NCI-H774 (cell line): ENCODE measurements at regions not wholly inside any gene's neighbourhood (a gene's known extent, or its start where the extent isn't known, plus 50 kb on each side); places are given as distances from the start of the nearest gene placed in this dataset.
"Not testable (repeated sequence)": the region's sequence is repeated elsewhere in the genome, so short reads cannot be mapped to it uniquely, and the experiment has no call there.

Experiments
- DNase-seq: peaks from one replicate; lab custom pipeline; 2025; lab: John Stamatoyannopoulos, UW

DNA sequence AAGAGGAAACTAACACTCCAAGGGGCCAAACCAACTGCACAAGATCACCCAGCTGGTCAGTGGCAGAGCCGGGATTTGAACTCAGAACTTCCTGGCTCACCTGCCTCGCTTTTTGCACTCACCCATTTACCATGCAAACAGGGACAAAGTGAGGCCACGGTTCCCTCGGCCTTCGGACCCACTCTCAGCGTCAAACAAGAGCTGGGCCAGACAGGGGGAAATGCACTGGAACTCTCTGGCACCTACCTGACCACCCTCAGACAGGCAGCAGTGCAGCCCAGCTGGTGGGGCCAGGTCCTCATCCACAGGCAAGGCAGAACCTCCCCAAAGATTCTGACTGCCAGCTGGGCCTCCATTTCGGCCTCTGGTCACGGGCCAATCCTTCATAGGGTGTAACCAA, 93.7 kb upstream of the SRSF6 start:
- no peak for DNase-seq

DNA sequence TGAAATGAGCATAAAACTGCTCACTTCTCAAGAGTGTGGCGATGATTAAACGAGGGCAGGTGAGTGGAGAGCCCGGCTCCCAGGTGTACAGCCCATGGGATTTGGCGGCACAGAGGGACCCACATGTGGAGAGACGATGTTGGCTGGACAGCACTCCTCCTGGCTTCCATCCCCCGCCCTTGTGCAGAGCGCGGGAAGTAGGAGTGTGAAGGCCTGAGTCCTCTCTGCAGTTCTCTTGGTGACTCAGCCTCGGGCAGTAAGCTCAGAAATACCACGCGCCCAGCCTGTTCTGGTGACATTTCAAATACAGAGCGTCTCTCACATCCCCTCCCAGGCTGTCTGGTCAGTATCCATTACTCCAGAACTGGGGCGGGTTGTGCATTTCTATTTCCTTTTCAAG, 94.2 kb upstream of the SRSF6 start:
- no peak for DNase-seq

DNA sequence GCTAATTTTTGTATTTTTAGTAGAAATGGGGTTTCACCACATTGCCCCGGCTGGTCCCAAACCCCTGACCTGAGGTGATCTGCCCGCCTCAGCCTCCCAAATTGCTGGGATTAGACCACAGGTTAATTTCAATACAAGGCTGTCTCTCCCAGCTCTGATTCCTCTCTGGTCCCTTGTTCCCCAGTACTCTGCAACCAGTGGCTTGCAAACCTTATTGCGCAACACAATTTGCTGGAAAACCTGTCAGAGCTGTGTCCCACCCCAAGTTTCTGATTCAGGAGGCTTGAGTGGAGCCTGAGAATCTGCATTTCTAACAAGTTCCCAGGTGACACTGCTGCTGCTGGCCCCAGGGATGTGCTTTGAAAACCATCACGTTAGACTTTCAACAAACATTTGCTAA, 96.2 kb upstream of the SRSF6 start:
- no peak for DNase-seq

DNA sequence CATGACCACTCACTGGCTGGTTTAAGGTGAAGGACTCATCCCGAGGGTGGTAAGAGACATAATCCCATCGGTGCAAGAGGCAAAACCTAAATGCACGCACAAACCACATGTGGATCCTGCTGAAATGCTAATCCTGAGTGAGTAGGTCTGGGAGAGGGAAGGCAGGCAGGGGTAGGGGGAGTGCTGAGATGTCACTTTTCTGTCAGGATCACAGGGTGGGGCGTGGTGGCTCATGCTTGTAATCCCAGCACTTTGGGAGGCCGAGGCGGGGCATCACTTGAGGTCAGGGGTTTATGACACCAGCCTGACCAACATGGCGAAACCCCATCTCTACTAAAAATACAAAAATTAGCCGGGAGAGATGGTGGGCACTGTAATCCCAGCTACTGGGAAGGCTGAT, 97.7 kb upstream of the SRSF6 start:
- DNase-seq = no peak

DNA sequence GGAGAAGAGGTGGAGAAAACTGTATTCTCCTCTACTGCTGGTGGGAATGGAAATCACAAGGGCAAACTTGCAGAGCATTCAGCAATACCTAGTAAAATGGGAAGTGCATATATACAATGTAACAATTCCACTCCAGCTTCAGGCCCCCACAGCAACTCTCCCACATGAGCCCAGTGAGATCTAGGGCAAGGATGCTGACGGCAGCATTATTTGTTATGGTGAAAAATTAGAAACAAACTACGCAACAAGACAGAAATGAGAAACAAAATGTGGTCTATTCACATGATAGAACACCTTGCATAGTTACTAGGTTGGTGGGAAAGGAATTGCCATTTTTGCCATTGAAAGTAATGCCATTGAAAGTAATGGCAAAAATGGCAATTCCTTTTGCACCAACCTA, 98.9 kb upstream of the SRSF6 start:
- DNase-seq = no peak

DNA sequence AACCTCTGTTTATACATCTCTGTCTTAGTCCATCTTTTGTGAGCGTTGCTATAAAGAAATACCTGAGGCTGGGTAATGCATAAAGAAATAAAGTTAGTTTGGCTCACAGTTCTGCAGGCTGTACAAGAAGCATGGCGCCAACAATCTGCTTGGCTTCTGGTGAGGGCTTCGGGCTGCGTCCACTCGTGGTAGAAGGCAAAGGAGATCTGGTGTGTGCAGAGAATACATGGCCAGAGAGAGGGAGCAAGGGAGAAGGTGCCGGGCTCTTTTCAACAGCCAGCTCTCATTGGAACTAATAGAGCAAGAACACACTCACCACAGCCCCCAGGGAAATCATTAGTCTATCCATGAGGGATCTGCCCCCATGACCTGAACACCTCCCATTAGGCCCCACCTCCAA, 100.3 kb upstream of the SRSF6 start:
- DNase-seq = no peak

DNA sequence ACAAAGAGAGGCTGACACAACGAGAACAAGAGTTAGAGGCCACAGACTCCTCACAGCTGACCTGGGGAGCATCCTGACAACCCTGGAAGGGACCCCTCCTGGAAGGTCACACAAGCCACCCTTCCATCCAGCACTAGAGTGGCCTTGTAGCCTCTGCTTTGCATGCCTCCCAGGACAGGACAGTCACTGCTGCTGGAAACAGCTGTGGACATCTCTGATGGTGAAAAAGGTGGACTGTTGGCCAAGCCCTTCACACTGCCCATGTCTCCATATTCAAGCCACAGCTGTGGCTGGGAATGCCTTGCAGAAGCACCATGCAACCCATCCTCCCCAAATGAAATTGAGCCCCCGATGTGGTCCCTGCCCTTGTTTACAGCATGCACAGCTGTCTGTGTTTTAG, 102.1 kb upstream of the SRSF6 start:
- DNase-seq = no peak

DNA sequence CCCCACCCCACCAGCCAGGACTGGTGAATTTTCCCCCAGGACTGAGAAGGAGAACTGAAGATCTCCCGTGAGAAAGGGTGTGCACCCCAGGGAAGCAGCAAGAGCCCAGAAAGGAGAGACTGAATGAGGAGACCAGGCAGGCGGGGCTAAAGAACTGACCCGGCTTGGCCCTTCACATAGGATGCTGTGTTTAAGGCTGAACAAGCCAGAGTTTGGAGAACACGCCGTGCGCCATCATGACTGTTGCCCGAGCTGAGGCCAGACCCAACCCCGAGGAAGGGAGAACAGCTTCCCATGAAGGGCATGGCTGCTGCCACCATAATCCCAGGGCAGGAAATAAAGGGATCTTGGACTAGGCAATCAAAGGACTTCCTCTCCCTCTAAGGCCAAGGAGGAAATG, 104.7 kb upstream of the SRSF6 start:
- DNase-seq = no peak

DNA sequence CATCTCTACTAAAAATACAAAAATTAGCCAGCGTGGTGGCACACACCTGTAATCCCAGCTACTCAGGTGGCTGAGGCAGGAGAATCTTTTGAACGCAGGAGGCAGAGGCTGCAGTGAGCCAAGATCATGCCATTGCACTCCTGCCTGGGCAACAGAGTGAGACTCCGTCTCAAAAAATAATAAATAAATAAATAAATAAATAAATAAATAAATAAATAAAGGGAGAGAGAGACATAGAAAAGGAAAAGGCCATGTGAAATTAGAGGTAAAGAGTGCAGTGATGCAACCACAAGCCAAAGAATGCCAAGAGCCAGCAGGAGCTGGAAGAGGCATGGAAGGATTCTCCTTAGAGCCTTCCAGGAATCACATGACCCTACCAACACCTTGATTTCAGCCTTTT, 107.0 kb upstream of the SRSF6 start:
- DNase-seq = not testable (repeated sequence)

DNA sequence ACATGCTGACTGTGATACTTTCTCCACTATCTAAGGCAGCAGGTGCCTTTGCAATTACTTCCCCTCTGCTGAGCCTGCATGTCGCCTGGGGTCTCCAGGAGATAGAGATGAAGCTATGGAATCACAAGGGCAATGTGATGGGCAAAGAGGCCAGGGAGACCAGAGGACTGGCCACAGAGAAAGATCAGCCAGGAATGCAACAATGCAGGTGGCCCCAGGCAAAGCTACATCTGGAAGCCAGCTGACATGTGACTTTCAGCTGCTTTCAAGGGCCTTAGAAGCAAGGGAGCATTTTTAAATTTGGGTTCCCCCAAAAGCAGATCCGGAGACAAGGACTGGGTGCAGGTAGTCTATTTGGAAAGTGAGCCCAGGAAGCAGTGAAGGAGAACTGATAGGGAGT, 107.9 kb upstream of the SRSF6 start:
- DNase-seq = no peak

DNA sequence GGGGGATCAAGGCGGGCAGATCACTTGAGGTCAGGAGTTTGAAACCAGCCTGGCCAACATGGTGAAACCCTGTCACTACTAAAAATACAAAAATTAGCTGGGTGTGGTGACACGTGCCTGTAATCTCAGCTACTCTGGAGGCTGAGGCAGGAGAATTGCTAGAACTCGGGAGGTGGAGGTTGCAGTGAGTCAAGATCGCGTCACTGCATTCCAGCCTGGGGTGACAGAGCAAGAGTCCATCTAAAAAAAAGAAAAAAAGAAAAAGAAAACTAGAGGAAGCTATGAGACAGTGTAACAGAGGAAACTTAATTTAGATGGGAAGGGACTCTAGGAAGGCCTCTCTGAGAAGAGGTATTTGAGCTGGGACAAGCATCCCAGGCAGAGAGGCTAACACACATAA, 109.9 kb upstream of the SRSF6 start:
- not testable (repeated sequence) for DNase-seq

DNA sequence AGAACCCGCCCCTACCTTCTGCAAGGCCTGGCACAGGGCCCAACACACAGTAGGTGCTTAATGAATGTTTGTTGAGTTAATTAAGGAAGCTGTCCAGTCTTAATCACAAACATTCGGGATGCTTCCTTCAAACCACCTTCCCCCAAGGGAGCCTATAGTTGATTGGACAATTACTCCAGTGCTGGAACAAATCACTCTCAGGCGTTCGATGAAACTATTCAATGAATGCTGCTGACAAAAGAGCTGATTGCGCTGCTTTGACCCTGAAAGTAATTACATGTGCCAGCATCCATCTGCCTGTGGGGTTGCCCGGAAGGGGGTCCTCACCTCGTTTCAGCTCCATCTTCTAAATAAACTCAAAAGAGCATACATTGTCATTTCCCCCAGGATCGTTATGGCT, 112.0 kb upstream of the SRSF6 start:
- DNase-seq = no peak

DNA sequence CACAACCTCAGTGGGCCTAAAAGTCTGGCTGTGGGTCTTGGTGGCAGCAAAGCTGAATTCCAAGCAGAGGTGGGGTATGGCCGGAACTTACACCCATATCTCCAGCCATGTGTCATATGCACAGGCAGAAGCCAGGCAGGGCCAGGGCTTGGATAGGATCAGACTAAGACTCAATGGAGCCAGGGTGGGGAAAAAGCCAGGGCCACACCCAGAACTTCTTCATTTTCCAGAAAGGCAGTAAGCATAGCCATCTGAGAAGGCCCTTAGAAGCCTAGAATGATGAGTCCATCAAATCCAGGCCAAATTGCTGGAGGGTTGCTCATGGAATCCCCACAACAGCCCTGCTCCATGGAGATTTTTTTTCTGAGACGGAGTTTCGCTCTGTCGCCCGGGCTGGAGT, 116.2 kb upstream of the SRSF6 start:
- DNase-seq = no peak

DNA sequence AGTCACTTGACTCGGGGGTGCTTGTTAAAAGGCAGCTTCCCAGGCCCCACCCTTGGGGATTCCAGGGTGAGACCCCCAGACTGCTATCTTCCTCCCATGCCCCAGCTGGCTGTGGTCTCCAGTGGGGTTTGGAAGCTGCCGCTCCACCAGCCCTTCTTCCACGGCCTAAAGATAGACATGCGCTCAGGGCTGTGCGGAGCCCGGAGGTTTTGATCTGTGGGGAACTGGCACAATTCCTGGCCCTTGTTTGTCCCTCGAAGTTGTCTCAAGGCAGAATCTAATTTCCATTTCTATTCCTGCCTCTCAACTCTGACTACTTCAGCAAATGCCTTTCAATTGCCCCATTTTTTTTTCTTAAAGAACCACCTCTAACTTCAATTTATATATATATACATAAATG, 120.7 kb upstream of the SRSF6 start:
- no peak for DNase-seq

DNA sequence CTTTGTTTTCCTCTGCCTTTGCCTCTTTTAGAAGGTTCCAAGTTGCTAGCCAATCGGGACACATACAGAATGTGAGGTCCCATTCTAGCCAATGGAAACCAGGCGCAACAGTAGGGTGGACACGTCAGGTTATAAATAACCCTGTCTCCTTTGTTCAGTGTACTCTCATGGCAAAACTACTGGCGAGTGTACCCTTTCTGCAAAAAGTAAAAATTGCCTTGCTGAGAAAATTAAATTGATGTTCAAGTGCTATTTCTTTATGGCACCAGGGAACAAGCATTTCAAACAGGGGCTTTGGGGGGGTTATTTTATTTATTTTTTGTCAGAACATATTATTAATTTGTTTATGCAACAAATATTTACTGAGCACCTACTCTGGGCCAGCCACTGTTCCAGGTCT, 123.6 kb upstream of the SRSF6 start:
- no peak for DNase-seq

DNA sequence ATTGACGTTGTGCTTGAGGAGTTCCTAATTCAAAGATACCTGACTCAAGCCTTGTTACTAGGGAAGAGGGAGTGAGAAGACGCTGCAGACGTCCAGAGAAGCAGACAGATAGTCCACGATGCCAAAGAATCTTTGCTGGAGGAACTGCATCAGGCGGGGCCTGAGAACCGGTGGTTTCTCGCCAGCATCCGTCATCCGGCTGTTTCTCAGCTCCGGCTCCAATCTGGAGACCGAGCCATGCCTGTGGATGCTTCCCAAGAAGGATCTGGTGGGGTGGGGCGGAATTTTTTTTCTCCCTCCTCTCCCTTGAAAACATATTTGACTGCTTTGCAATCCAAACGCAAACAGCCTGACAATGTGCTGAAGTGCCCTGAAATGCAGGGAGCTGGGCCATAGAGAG, 125.8 kb upstream of the SRSF6 start:
- no peak for DNase-seq

DNA sequence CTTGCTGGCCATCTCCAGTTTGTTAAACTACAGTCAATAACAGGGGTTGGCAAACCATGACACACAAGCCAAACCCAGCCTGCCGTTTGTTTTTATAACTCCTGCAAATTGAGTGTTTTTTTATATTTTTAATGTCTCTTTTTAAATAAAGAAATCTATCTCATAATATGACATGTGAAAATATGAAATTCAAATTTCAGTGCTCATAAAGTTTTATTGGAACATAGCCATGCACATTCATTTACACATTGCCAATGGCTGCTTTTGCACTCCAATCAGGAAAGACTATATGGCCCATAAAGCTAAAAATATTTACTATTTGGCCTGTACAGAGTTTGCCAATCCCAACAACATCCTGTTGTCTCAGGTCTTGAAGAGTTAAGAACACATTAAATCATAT, 129.0 kb upstream of the SRSF6 start:
- no peak for DNase-seq

DNA sequence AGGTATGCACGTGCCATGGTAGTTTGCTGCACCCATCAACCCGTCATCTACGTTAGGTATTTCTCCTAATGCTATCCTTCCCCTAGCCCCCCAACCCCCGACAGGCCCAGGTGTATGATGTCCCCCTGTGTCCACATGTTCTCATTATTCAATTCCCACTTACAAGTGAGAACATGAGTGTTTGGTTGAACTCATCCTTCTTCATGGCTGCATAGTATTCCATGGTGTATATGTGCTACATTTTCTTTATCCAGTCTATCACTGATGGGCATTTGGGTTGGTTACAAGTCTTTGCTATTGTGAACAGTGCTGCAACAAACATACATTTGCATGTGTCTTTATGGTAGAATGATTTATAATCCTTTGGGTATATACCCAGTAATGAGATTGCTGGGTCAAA, 130.5 kb upstream of the SRSF6 start:
- not testable (repeated sequence) for DNase-seq

DNA sequence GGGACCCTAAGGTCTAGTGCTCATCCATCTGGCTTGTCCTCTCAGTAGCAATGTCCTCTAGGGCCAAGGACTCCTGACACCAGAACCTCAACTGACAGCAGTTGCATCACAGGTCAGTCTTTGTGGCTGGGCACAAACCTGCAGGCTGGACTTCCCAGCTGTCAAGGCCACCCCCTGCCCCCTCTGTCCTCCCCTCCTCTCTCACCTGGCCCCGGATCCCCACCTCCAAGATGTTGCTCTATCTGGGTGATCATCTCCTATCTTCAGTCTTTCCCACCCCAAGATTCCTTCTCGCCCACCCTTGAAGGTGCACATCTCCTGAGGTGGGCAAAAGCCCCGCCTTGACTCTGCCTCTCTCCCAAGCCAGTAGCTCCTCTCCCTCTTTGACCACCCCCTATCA, 131.8 kb upstream of the SRSF6 start:
- no peak for DNase-seq

DNA sequence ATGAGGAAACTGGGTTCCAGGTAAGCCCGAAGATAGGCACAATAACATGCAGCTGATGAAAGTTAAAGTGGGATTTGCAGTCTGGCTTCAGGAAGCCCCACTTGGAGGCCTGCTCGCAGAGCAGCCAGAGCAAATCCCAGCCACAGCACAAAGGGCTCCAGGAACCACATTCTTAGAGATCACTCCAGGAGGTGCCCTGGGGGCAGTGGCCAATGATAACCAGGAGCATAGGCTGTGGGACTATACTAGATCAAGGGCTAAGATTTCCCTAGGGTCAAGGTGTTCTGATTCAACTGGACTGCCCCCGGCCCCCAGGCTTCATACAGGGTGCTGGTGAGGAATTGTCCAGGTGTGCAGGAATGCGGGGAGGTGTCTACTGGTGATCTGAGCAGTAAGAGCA, 133.9 kb upstream of the PTPRT start:
- no peak for DNase-seq

DNA sequence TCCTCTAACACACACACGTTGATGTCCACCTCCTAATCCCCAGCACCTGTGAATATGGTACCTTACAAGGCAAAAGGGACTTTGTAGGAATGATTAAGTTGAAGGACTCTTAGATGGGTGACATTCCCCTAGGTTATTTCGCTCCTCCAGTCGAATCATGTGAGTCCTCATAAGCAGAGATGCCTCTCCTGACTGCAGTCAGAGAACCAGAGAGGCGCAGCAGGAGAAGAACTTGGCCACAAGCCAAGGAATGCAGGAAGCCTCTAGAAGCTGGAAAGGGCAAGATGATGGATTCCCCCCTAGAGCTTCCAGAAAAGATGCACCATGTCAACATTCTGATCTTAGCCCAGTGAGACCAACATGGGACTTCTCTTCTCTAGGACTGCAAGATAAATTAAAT, 133.1 kb upstream of the PTPRT start:
- DNase-seq = no peak

DNA sequence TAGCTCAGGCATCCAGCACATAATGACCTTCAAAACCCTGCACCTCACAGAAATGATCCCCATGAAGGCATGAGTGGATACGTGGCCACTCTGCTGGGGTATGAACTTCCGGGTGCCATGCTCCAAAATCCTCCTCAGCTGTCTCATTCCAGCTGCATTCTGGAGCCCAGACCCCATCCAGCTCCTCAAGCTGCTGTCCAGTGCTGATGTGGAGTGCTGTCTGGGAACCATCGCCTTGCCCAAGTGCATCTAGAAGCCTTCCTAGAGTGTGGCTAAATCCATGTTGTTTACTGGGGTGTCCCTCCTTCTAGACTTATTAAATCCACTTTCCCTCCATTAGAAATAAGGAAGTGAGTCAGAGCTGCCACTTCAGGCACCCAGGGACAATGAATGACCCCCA, 130.8 kb upstream of the PTPRT start:
- DNase-seq = no peak

DNA sequence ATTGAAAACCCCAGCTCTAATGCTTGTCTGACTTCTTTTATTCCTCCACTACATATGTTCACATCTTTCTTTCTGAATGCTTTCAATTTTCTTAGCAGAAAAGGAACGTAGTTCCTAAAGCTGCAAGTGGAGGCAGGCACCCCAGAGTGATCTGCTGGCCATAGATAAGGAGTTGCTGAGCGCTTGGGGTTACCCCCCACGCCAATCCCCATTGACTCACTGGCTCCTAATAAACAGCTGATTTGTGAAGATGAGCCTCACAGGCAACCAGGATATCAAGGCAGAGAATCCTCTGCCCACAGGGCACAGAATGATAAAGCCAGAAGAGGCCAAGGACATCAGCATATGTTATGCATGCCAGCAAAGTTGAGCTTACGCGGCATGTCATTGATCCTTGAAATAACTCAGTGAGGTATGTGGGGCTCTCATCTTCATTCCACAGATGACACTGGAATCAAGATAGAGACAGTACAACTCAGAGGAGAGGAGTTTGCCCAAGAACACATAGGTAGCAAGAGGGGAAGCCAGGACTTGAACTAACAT, 129.1 kb upstream of the PTPRT start:
- no peak for DNase-seq

DNA sequence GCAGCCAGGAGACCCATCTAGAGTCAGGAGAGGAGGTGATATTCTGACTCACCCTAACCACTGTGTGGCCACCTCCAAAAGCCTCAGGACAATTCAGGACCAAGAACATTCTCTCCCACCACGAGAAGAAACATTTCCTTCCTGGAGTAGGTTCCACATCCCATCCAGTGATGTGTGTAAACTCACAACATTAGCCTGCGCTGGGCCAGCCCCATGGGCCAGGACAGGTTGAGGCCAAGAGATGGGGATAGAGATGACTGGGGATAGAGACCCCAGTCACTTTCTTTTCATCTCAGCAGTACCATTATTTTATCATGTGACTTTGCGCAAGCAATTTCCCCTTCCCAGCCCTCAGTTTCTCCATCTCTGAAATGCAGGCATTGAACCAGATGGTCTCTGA, 126.6 kb upstream of the PTPRT start:
- DNase-seq = no peak

DNA sequence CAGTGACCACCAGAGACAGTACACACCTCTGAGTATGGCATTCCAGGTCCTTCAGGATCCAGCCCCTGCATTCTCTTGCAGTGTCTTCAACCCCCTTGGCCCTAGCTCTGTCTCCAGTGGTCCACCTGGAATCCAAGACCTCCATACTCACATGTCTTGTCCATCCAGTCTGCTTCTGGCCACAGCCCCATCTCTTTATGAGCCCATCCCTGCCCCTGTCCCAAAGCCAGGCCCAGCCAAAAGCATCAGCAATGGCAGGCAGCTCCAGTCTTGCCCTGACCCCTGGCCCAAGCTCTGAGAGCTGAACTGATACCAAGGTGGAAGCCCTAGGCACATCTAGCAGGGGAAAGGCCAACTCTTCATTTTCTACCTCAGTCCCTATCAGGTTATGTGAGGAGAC, 119.6 kb upstream of the PTPRT start:
- DNase-seq = no peak
